MM.1S (cell line): ENCODE measurements at regions not wholly inside any gene's neighbourhood (a gene's known extent, or its start where the extent isn't known, plus 50 kb on each side); places are given as distances from the start of the nearest gene placed in this dataset.

Experiments
- DNase-seq: peaks from one replicate; pipeline ENCODE4 v3.0.0-alpha.2; 2015
- H2AFZ ChIP-seq: fragments of 300-600 bp; sonication (generic); 2 replicates; pipeline ENCODE4 v1.6.0; 2016; ENCODE audit warnings: antibody characterized with exemption, low read length
- H3F3A ChIP-seq: fragments of 300-600 bp; sonication (generic); 2 replicates; pipeline ENCODE4 v1.6.1; 2016; ENCODE audit warnings: mild to moderate bottlenecking, antibody characterized with exemption, low read length, moderate library complexity, mixed read lengths; ENCODE audit not compliant: insufficient read depth
- H3K27ac ChIP-seq: fragments of 300-600 bp; sonication (generic); 2 replicates; pipeline ENCODE4 v1.5.1; 2016; ENCODE audit warnings: mild to moderate bottlenecking, low read length
- H3K27me3 ChIP-seq: fragments of 300-600 bp; sonication (generic); replicated peaks from 2 replicates; pipeline ENCODE4 v1.6.0; 2016; ENCODE audit warnings: low read length; ENCODE audit not compliant: insufficient read depth
- H3K36me3 ChIP-seq: fragments of 300-600 bp; sonication (generic); replicated peaks from 2 replicates; pipeline ENCODE4 v1.6.1; 2016; ENCODE audit warnings: mild to moderate bottlenecking, low read length, mixed read lengths; ENCODE audit not compliant: insufficient read depth
- H3K4me1 ChIP-seq: fragments of 300-600 bp; sonication (generic); 2 replicates; pipeline ENCODE4 v1.6.1; 2016; ENCODE audit warnings: low read length, mixed read lengths
- H3K4me2 ChIP-seq: fragments of 300-600 bp; sonication (generic); 2 replicates; pipeline ENCODE4 v1.6.0; 2016; ENCODE audit warnings: low read depth, low read length
- H3K4me3 ChIP-seq: fragments of 300-600 bp; sonication (generic); 2 replicates; pipeline ENCODE4 v1.5.1; 2016; ENCODE audit warnings: low read length, mixed read lengths
- H3K79me2 ChIP-seq: fragments of 300-600 bp; sonication (generic); 2 replicates; pipeline ENCODE4 v1.6.1; 2016; ENCODE audit warnings: mixed run types, low read length, mixed read lengths
- H3K9ac ChIP-seq: fragments of 300-600 bp; sonication (generic); 2 replicates; pipeline ENCODE4 v1.6.1; 2016; ENCODE audit warnings: low read length, mixed read lengths
- H3K9me2 ChIP-seq: fragments of 300-600 bp; sonication (generic); replicated peaks from 2 replicates; pipeline ENCODE4 v1.6.1; 2016; ENCODE audit warnings: mild to moderate bottlenecking, low read length, mixed read lengths; ENCODE audit not compliant: insufficient read depth
- H3K9me3 ChIP-seq: fragments of 300-600 bp; sonication (generic); replicated peaks from 2 replicates; pipeline ENCODE4 v1.6.1; 2016; ENCODE audit warnings: mild to moderate bottlenecking, low read length, mixed read lengths; ENCODE audit not compliant: insufficient read depth
- H4K20me1 ChIP-seq: fragments of 300-600 bp; sonication (generic); 2 replicates; pipeline ENCODE4 v1.6.1; 2016; ENCODE audit warnings: mild to moderate bottlenecking, low read length, moderate library complexity, mixed read lengths; ENCODE audit not compliant: insufficient read depth
- EZH2 ChIP-seq: fragments of 300-600 bp; sonication (generic); optimal IDR thresholded peaks from 2 replicates; pipeline ENCODE3; 2017; ENCODE audit warnings: low read depth, mild to moderate bottlenecking, antibody characterized with exemption, low read length, mixed read lengths
- EZH2phosphoT487 ChIP-seq: fragments of 300-600 bp; sonication (generic); IDR thresholded peaks from 2 replicates; pipeline ENCODE4 v1.6.1; 2018; ENCODE audit warnings: antibody characterized with exemption, low read length
- TF ChIP-seq, protein P1 (sequence below): fragments of 300-600 bp; sonication (generic); IDR thresholded peaks from 2 replicates; pipeline ENCODE4 v1.5.1; 2016; ENCODE audit warnings: antibody characterized with exemption, low read length, mixed read lengths

DNA sequence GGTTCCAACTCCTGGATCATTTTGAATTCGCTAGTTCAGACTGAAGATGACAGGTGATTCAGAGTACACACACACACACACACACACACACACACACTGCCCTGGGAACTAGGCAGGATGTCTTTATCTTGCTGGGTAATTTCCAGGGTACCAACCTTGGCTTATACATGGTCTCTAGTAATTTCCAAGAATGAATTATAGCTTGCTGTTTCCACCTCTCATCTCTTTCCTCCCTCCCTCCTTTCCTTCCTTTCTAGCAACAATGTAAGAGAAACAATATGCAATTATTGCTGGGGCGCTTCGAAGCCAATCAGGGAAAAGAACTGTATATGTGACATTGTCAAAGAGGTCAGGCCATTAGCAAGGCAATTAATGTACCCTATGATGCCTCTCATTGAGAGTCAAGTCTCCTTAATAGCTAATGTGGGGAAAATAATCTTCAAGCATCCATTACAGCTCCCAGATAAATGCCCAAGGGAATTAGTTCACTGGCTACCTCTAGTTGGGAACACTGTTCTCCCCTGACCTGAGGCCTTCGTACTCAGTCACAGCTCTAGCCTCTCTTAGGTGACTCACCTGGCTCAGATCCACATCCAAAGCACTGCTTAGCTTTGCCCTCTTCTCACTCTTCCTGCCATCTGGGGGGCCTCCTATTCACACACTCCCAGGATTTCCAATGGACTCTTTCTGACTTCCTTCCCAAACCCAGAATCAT lies 311.5 kb downstream of the PPP1R2C start:
- Histone ChIP-seq H2AFZ (no peak overlapping the region), H3K4me3 (no peak overlapping the region), H3K4me1 (no peaks in the 10 kb centered on the region), H3K79me2 (no peaks in the 10 kb centered on the region), H3K36me3 (no peaks in the 10 kb centered on the region), H3K9me2 (no peaks in the 10 kb centered on the region), H3K9me3 (no peaks in the 10 kb centered on the region), H3K9ac (no peak overlapping the region), H3K27me3 (no peaks in the 10 kb centered on the region), H3K4me2 (no peak overlapping the region), H3K27ac (no peak overlapping the region), H4K20me1 (no peaks in the 10 kb centered on the region), H3F3A (no peaks in the 10 kb centered on the region)
- DNase-seq: no peak
- TF ChIP-seq, protein P1, sequence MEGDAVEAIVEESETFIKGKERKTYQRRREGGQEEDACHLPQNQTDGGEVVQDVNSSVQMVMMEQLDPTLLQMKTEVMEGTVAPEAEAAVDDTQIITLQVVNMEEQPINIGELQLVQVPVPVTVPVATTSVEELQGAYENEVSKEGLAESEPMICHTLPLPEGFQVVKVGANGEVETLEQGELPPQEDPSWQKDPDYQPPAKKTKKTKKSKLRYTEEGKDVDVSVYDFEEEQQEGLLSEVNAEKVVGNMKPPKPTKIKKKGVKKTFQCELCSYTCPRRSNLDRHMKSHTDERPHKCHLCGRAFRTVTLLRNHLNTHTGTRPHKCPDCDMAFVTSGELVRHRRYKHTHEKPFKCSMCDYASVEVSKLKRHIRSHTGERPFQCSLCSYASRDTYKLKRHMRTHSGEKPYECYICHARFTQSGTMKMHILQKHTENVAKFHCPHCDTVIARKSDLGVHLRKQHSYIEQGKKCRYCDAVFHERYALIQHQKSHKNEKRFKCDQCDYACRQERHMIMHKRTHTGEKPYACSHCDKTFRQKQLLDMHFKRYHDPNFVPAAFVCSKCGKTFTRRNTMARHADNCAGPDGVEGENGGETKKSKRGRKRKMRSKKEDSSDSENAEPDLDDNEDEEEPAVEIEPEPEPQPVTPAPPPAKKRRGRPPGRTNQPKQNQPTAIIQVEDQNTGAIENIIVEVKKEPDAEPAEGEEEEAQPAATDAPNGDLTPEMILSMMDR: no peak
- TF ChIP-seq EZH2: no peak
- TF ChIP-seq EZH2phosphoT487: no peak

- H4K20me1 ChIP-seq: no peaks in the 10 kb centered on the region
- no peaks in the 10 kb centered on the region for H3K27me3 ChIP-seq
- DNase-seq: no peak
- H3K27ac ChIP-seq: no peak overlapping the region
- TF ChIP-seq, protein P1: no peak
- TF ChIP-seq EZH2phosphoT487: no peak
- TF ChIP-seq EZH2: no peak
- no peaks in the 10 kb centered on the region for H3K79me2 ChIP-seq
- H3K4me1 ChIP-seq: no peaks in the 10 kb centered on the region
- H3K4me2 ChIP-seq: no peak overlapping the region
- H3K4me3 ChIP-seq: no peak overlapping the region
- no peaks in the 10 kb centered on the region for H3K9me2 ChIP-seq
- H3K9ac ChIP-seq: no peak overlapping the region
- H3F3A ChIP-seq: no peaks in the 10 kb centered on the region
- H2AFZ ChIP-seq: no peak overlapping the region
- H3K36me3 ChIP-seq: no peaks in the 10 kb centered on the region
- H3K9me3 ChIP-seq: no peaks in the 10 kb centered on the region
These were observed 312.1 kb downstream of the PPP1R2C start for GRCh38 chrX:42465821-42466220.

GRCh38 chrX:42463706-42464490 lies 314.1 kb downstream of the PPP1R2C start:
- Histone ChIP-seq H3K4me1 (no peaks in the 10 kb centered on the region), H3K9ac (no peak overlapping the region), H3K9me3 (no peaks in the 10 kb centered on the region), H3F3A (no peaks in the 10 kb centered on the region), H3K4me2 (no peak overlapping the region), H3K27ac (no peak overlapping the region), H3K36me3 (no peaks in the 10 kb centered on the region), H3K79me2 (no peaks in the 10 kb centered on the region), H3K27me3 (no peaks in the 10 kb centered on the region), H2AFZ (no peak overlapping the region), H3K4me3 (no peak overlapping the region), H4K20me1 (no peaks in the 10 kb centered on the region), H3K9me2 (no peaks in the 10 kb centered on the region)
- TF ChIP-seq EZH2: no peak
- TF ChIP-seq, protein P1: no peak
- no peak for TF ChIP-seq EZH2phosphoT487
- DNase-seq: no peak
